ENCODE measurements at regions not wholly inside any gene's neighbourhood (a gene's known extent, or its start where the extent isn't known, plus 50 kb on each side); places are given as distances from the start of the nearest gene placed in this dataset.

GRCh38 chr1:230487773-230488428 is 61.8 kb upstream of the PGBD5 start:
- Histone ChIP-seq H3K36me3 (replicated peaks in 1 of 2; ENCODE audit: control insufficient read depth in 1 of 2, insufficient read depth in 2 of 2, low read length in 1 of 2) (no peaks in the 10 kb centered on the region), H3K4me1 (ENCODE audit: control insufficient read depth in 1 of 2, insufficient read depth in 2 of 2, low read depth in 1 of 2, low read length in 1 of 2) (no peaks in the 10 kb centered on the region), H3F3A (replicated peaks; ENCODE audit: insufficient read depth) (no peaks in the 10 kb centered on the region), H3K27me3 (ENCODE audit: insufficient read depth) (no peaks in the 10 kb centered on the region), H2AFZ (ENCODE audit: low read depth) (no peak overlapping the region), H3K4me2 (no peak overlapping the region), H3K27ac (ENCODE audit: low read depth in 2 of 2, low read length in 1 of 2) (no peak overlapping the region), H4K20me1 (ENCODE audit: insufficient read depth) (no peaks in the 10 kb centered on the region), H3K79me2 (ENCODE audit: insufficient read depth) (no peaks in the 10 kb centered on the region), H3K4me3 (ENCODE audit: low read depth in 2 of 2, low read length in 1 of 2) (no peak overlapping the region), H3K9me3 (no peaks in the 10 kb centered on the region), H3K9ac (no peak overlapping the region), H3K9me2 (no peaks in the 10 kb centered on the region)
- CTCF ChIA-PET = no interaction called here
- DNase-seq = no peak
- TF ChIP-seq TEAD4 (IDR thresholded peaks at IDR 0.05; ENCODE audit: borderline replicate concordance, insufficient read depth) = no peak
- TF ChIP-seq, protein P1, sequence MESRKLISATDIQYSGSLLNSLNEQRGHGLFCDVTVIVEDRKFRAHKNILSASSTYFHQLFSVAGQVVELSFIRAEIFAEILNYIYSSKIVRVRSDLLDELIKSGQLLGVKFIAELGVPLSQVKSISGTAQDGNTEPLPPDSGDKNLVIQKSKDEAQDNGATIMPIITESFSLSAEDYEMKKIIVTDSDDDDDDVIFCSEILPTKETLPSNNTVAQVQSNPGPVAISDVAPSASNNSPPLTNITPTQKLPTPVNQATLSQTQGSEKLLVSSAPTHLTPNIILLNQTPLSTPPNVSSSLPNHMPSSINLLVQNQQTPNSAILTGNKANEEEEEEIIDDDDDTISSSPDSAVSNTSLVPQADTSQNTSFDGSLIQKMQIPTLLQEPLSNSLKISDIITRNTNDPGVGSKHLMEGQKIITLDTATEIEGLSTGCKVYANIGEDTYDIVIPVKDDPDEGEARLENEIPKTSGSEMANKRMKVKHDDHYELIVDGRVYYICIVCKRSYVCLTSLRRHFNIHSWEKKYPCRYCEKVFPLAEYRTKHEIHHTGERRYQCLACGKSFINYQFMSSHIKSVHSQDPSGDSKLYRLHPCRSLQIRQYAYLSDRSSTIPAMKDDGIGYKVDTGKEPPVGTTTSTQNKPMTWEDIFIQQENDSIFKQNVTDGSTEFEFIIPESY (IDR thresholded peaks at IDR 0.05; ENCODE audit: borderline replicate concordance, low read depth) = no peak
- no peak for TF ChIP-seq EZH2phosphoT487 (IDR thresholded peaks at IDR 0.05; ENCODE audit: borderline replicate concordance, low read depth)
- no peak for TF ChIP-seq CHD2 (IDR thresholded peaks at IDR 0.05; ENCODE audit: low read length, partially characterized antibody)
- TF ChIP-seq, protein P2, sequence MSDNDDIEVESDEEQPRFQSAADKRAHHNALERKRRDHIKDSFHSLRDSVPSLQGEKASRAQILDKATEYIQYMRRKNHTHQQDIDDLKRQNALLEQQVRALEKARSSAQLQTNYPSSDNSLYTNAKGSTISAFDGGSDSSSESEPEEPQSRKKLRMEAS (IDR thresholded peaks at IDR 0.05; ENCODE audit: low read depth) = no peak
- no peak for TF ChIP-seq NFIC (IDR thresholded peaks at IDR 0.05; ENCODE audit: borderline replicate concordance)
- no peak for TF ChIP-seq GABPA (IDR thresholded peaks at IDR 0.05; ENCODE audit: low read depth)
- TF ChIP-seq MEF2A (IDR thresholded peaks at IDR 0.05; ENCODE audit: borderline replicate concordance, low read depth) = no peak
- TF ChIP-seq ELF1 (IDR thresholded peaks at IDR 0.05) = no peak
- no peak for TF ChIP-seq POLR2AphosphoS5 (IDR thresholded peaks at IDR 0.05; ENCODE audit: low read depth, low read length)
- TF ChIP-seq SIN3A (IDR thresholded peaks at IDR 0.05; ENCODE audit: borderline replicate concordance, low read depth, low read length) = no peak
- no peak for TF ChIP-seq RFX5 (IDR thresholded peaks at IDR 0.05; ENCODE audit: low read length)
- no peak for TF ChIP-seq RCOR1 (IDR thresholded peaks at IDR 0.05; ENCODE audit: low read length)
- TF ChIP-seq JUND (IDR thresholded peaks at IDR 0.05) = no peak
- no peak for TF ChIP-seq RXRA (IDR thresholded peaks at IDR 0.05; ENCODE audit: borderline replicate concordance, low read depth)
- TF ChIP-seq, protein P3, sequence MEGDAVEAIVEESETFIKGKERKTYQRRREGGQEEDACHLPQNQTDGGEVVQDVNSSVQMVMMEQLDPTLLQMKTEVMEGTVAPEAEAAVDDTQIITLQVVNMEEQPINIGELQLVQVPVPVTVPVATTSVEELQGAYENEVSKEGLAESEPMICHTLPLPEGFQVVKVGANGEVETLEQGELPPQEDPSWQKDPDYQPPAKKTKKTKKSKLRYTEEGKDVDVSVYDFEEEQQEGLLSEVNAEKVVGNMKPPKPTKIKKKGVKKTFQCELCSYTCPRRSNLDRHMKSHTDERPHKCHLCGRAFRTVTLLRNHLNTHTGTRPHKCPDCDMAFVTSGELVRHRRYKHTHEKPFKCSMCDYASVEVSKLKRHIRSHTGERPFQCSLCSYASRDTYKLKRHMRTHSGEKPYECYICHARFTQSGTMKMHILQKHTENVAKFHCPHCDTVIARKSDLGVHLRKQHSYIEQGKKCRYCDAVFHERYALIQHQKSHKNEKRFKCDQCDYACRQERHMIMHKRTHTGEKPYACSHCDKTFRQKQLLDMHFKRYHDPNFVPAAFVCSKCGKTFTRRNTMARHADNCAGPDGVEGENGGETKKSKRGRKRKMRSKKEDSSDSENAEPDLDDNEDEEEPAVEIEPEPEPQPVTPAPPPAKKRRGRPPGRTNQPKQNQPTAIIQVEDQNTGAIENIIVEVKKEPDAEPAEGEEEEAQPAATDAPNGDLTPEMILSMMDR (IDR thresholded peaks at IDR 0.05) = no peak
- TF ChIP-seq TCF12 (IDR thresholded peaks at IDR 0.05) = no peak
- TF ChIP-seq MXI1 (IDR thresholded peaks at IDR 0.05; ENCODE audit: low read depth, low read length) = no peak
- 37% methylated on average over 4 of the region's 4 CpGs for WGBS (ENCODE audit: low lambda C conversion rate)
- POLR2A ChIA-PET = no interaction called here
